ENCODE measurements at regions not wholly inside any gene's neighbourhood (a gene's known extent, or its start where the extent isn't known, plus 50 kb on each side); places are given as distances from the start of the nearest gene placed in this dataset.

DNA sequence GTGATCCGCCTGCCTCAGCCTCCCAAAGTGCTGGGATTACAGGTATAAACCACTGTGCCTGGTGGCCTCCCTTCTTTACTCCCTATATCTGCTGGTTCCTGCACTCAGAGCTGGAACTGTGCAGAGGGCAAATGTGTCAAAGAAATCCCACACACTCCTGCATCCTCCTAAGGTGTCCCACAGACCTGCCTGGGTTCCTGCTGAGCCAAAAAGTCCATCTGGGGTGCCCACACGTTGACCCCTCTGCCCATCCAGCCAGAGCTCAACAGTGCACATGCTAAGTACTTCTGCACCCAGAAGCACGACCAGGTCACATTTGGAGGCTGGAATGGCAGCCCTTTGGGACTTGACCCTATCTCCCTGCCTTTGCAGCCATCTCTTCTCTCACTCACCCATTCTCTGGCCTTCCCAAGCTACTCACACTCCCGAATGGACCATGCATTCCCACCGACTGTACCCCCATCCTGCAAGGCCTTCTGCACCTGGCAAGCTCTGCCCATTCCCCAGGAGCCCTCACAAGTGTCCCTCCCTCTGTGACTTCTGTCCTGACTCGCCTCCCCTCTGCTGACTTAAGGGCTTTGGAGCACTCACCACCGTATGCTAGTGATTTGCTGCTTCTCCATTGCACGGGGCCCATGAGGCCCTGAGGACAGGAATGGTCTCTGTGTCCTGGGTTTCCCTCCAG, 152.1 kb downstream of the KCTD15 start:
- Histone ChIP-seq H3K4me3 (replicated peaks; ENCODE audit: low read depth, low read length) (no peak overlapping the region), H3K36me3 (ENCODE audit: control insufficient read depth, insufficient read depth, low read length) (no peaks in the 10 kb centered on the region), H3K27me3 (replicated peaks; ENCODE audit: control insufficient read depth, insufficient read depth, low read length) (no peaks in the 10 kb centered on the region)
- no peak for DNase-seq (ENCODE audit: extremely low read depth, insufficient read length)
- TF ChIP-seq, protein P1, sequence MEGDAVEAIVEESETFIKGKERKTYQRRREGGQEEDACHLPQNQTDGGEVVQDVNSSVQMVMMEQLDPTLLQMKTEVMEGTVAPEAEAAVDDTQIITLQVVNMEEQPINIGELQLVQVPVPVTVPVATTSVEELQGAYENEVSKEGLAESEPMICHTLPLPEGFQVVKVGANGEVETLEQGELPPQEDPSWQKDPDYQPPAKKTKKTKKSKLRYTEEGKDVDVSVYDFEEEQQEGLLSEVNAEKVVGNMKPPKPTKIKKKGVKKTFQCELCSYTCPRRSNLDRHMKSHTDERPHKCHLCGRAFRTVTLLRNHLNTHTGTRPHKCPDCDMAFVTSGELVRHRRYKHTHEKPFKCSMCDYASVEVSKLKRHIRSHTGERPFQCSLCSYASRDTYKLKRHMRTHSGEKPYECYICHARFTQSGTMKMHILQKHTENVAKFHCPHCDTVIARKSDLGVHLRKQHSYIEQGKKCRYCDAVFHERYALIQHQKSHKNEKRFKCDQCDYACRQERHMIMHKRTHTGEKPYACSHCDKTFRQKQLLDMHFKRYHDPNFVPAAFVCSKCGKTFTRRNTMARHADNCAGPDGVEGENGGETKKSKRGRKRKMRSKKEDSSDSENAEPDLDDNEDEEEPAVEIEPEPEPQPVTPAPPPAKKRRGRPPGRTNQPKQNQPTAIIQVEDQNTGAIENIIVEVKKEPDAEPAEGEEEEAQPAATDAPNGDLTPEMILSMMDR (IDR thresholded peaks at IDR 0.05; ENCODE audit: insufficient read depth, low read length, poor library complexity, severe bottlenecking), result no peak

DNA sequence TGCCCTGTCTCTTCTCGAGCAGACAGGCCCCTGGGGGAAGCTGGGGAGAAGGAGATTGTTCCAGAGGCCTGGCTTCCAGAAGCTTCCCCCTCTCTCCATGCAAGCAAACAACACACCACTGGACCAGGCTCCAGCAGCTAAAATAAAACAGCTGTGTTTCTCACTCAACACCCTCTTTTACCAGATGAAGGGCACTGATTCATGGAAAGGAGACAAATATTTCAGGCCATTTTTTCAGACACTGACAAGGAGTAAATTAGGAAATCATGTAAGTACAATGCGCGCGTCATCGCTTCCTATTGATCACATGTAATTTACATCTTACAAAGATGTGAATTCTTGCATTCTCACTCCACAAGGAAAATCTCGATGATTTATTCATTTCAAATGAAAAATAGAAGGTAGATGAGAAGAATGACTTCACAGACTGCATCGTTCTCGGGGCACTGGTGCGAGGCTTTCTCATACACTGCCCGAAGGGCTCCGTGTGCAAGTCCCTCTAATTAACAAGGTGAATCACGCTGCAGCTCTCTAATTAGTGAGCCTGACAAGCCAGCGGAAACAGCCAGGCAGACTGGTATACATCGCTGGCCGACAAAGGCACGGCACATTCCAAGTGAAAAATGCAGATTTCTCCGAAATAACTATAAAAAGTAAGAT, 153.6 kb downstream of the KCTD15 start:
- TF ChIP-seq, protein P1 (IDR thresholded peaks at IDR 0.05; ENCODE audit: insufficient read depth, low read length, poor library complexity, severe bottlenecking), result no peak
- no peak for DNase-seq (ENCODE audit: extremely low read depth, insufficient read length)
- H3K4me3 ChIP-seq (replicated peaks; ENCODE audit: low read depth, low read length), result no peak overlapping the region
- no peaks in the 10 kb centered on the region for H3K36me3 ChIP-seq (ENCODE audit: control insufficient read depth, insufficient read depth, low read length)
- no peaks in the 10 kb centered on the region for H3K27me3 ChIP-seq (replicated peaks; ENCODE audit: control insufficient read depth, insufficient read depth, low read length)

DNA sequence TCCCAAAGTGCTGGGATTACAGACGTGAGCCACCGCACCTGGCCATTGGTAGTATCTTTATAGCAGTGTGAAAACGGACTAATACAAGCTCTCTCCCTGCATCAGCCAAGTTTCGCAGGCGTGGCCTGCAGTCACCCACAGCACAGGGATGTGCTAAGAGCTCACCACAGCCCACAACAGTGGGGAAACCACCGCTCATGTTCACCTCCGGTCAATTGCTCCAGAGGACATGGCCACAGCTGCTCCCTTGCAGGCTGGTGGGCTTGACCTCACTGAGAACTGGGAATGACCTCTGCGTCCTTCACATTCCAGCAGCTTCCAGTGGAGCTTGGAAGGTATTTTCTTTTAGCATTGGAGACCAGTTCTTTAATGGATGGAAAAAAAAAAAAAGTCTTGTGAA, 156.4 kb downstream of the KCTD15 start:
- Histone ChIP-seq H3K36me3 (ENCODE audit: control insufficient read depth, insufficient read depth, low read length) (no peaks in the 10 kb centered on the region), H3K27me3 (replicated peaks; ENCODE audit: control insufficient read depth, insufficient read depth, low read length) (no peaks in the 10 kb centered on the region), H3K4me3 (replicated peaks; ENCODE audit: low read depth, low read length) (no peak overlapping the region)
- DNase-seq (ENCODE audit: extremely low read depth, insufficient read length), result no peak
- TF ChIP-seq, protein P1 (IDR thresholded peaks at IDR 0.05; ENCODE audit: insufficient read depth, low read length, poor library complexity, severe bottlenecking), result no peak

DNA sequence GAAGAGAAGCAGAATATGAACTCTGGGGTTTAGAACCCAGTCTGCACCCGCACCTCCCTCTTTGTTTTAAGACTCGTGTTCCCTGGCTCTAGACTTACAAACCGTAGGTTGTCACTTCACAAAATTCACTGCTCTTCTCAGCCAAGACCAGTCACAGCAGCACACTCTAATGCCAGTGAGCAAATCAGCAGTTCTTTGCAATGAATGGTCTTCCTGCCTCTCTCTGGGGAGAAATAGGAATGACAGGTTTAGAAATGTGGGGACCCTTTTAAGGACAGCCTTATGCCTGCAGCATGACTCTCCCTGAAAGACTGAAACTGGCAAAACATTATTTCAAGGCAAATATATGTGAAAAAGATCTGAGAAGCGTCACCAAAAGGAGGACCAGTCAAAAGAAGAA, 156.9 kb downstream of the KCTD15 start:
- Histone ChIP-seq H3K36me3 (ENCODE audit: control insufficient read depth, insufficient read depth, low read length) (no peaks in the 10 kb centered on the region), H3K4me3 (replicated peaks; ENCODE audit: low read depth, low read length) (no peak overlapping the region), H3K27me3 (replicated peaks; ENCODE audit: control insufficient read depth, insufficient read depth, low read length) (no peaks in the 10 kb centered on the region)
- TF ChIP-seq, protein P1 (IDR thresholded peaks at IDR 0.05; ENCODE audit: insufficient read depth, low read length, poor library complexity, severe bottlenecking), result no peak
- DNase-seq (ENCODE audit: extremely low read depth, insufficient read length), result no peak

DNA sequence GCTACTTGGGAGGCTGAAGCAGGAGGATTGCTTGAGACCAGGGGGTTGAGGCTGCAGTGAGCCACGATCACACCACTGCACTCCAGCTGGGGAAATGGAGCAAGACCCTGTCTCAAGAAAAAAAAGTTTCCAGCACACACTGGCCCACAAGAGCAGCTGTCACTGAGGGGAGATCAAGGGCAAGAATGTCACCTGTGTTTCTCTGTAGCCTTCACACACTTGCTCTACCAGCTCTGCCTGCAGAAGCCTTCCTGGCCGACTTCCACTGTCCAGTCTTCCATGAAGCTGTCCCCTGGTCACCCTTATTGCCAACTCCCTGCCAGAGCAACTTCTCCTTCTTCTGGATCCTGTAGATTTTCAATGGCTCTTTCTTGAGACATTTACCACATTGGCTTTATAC, 158.0 kb downstream of the KCTD15 start:
- H3K4me3 ChIP-seq (replicated peaks; ENCODE audit: low read depth, low read length), result no peak overlapping the region
- DNase-seq (ENCODE audit: extremely low read depth, insufficient read length), result no peak
- TF ChIP-seq, protein P1 (IDR thresholded peaks at IDR 0.05; ENCODE audit: insufficient read depth, low read length, poor library complexity, severe bottlenecking), result no peak
- H3K27me3 ChIP-seq (replicated peaks; ENCODE audit: control insufficient read depth, insufficient read depth, low read length), result no peaks in the 10 kb centered on the region
- no peaks in the 10 kb centered on the region for H3K36me3 ChIP-seq (ENCODE audit: control insufficient read depth, insufficient read depth, low read length)
